Neuronal stem cell (in vitro differentiated cells): ENCODE measurements at regions not wholly inside any gene's neighbourhood (a gene's known extent, or its start where the extent isn't known, plus 50 kb on each side); places are given as distances from the start of the nearest gene placed in this dataset.
A peak's percentile ranks its signal among the peaks of the same experiment; 100 is the strongest.

Source experiments
- DNase-seq: peaks from one replicate; pipeline ENCODE4 v3.0.0-alpha.2; 2013; ENCODE audit warnings: low spot score
- H2AFZ ChIP-seq: one replicate; pipeline ENCODE4 v1.6.1; 2013; ENCODE audit warnings: mild to moderate bottlenecking, low read length, inconsistent platforms
- H2AK5ac ChIP-seq: 2 replicates; pipeline ENCODE4 v1.6.1; 2013; ENCODE audit warnings: low read depth, mild to moderate bottlenecking, inconsistent platforms, low read length, moderate library complexity, mixed read lengths
- H2BK120ac ChIP-seq: 2 replicates; pipeline ENCODE4 v1.6.1; 2013; ENCODE audit warnings: low read depth, mild to moderate bottlenecking, inconsistent platforms, low read length, moderate library complexity, mixed read lengths
- H2BK12ac ChIP-seq: one replicate; pipeline ENCODE4 v1.6.1; 2013; ENCODE audit warnings: low read length, inconsistent platforms
- H2BK15ac ChIP-seq: 2 replicates; pipeline ENCODE4 v1.6.1; 2013; ENCODE audit warnings: mild to moderate bottlenecking, low read length, inconsistent platforms, mixed read lengths
- H2BK5ac ChIP-seq: one replicate; pipeline ENCODE4 v1.6.1; 2013; ENCODE audit warnings: inconsistent platforms, mild to moderate bottlenecking, low read length, moderate library complexity
- H3K14ac ChIP-seq: one replicate; pipeline ENCODE4 v1.6.1; 2013; ENCODE audit warnings: low read length, inconsistent platforms
- H3K18ac ChIP-seq: 2 replicates; pipeline ENCODE4 v1.6.1; 2013; ENCODE audit warnings: low read length, inconsistent platforms
- H3K23ac ChIP-seq: 2 replicates; pipeline ENCODE4 v1.6.1; 2013; ENCODE audit warnings: low read depth, mild to moderate bottlenecking, mixed read lengths, low read length, inconsistent platforms; ENCODE audit not compliant: poor library complexity
- H3K27ac ChIP-seq: replicated peaks from 3 replicates; pipeline ENCODE4 v1.5.1; 2013; ENCODE audit warnings: low read length, inconsistent platforms
- H3K27me3 ChIP-seq, 3 experiments: 2 replicates each; pipeline ENCODE4 v1.6.1; 2013; ENCODE audit warnings: low read length in 3 of 3, mild to moderate bottlenecking in 2 of 3, inconsistent platforms in 1 of 3, low read depth in 1 of 3, mixed read lengths in 1 of 3, moderate library complexity in 1 of 3; ENCODE audit not compliant: control insufficient read depth in 3 of 3, insufficient read depth in 3 of 3
- H3K36me3 ChIP-seq, 2 donors: replicated peaks in 1 of 2; 2 replicates each; pipeline ENCODE4 v1.6.1; 2013; ENCODE audit warnings: low read length in 2 of 2; ENCODE audit not compliant: control insufficient read depth in 2 of 2, insufficient read depth in 2 of 2
- H3K4ac ChIP-seq: 2 replicates; pipeline ENCODE4 v1.6.1; 2013; ENCODE audit warnings: inconsistent platforms, mild to moderate bottlenecking, low read length, moderate library complexity
- H3K4me1 ChIP-seq, 2 donors: 1 replicate in 1 of 2; 2 replicates in 1 of 2; pipeline ENCODE4 v1.6.1; 2013; ENCODE audit warnings: low read length in 2 of 2, low read depth in 1 of 2; ENCODE audit not compliant: control insufficient read depth in 2 of 2, insufficient read depth in 1 of 2
- H3K4me2 ChIP-seq: one replicate; pipeline ENCODE4 v1.6.1; 2013; ENCODE audit warnings: mild to moderate bottlenecking, low read length, inconsistent platforms; ENCODE audit not compliant: insufficient read depth, poor library complexity, severe bottlenecking
- H3K4me3 ChIP-seq, 2 donors: 2 replicates each; pipeline ENCODE4 v1.5.1; 2013; ENCODE audit warnings: low read length in 2 of 2, mild to moderate bottlenecking in 2 of 2, inconsistent platforms in 1 of 2, moderate library complexity in 1 of 2
- H3K79me1 ChIP-seq: one replicate; pipeline ENCODE4 v1.6.1; 2013; ENCODE audit warnings: low read depth, mild to moderate bottlenecking, inconsistent platforms, low read length, moderate library complexity
- H3K9ac ChIP-seq: one replicate; pipeline ENCODE4 v1.6.1; 2013; ENCODE audit warnings: mild to moderate bottlenecking, low read depth, low read length, inconsistent platforms; ENCODE audit not compliant: poor library complexity
- H3K9me3 ChIP-seq, 2 donors: replicated peaks in 1 of 2; 2 replicates each; pipeline versions ENCODE3 to v1.6.1; 2013; ENCODE audit warnings: low read length in 2 of 2, mild to moderate bottlenecking in 2 of 2, inconsistent platforms in 1 of 2, low read depth in 1 of 2, mixed read lengths in 1 of 2, moderate library complexity in 1 of 2; ENCODE audit not compliant: control insufficient read depth in 2 of 2, insufficient read depth in 1 of 2
- H4K8ac ChIP-seq: one replicate; pipeline ENCODE4 v1.6.1; 2013; ENCODE audit warnings: low read depth, mild to moderate bottlenecking, inconsistent platforms, low read length, moderate library complexity
- H4K91ac ChIP-seq: one replicate; pipeline ENCODE4 v1.6.1; 2013; ENCODE audit warnings: low read length, low read depth, mild to moderate bottlenecking, inconsistent platforms; ENCODE audit not compliant: poor library complexity
- WGBS, 2 donors: extraction: QIAGEN DNeasy Blood & Tissue Kit; methylation state at CpG; one replicate each; pipeline ENCODE4 v1.1.7; 2013; ENCODE audit warnings: missing lambda C conversion rate in 2 of 2, mixed read lengths in 1 of 2; ENCODE audit not compliant: insufficient read length in 2 of 2, insufficient replicate concordance in 1 of 2; ENCODE audit errors: extremely low coverage in 2 of 2; 5-methylcytosine and 5-hydroxymethylcytosine counted together

- H2BK12ac ChIP-seq = no peak overlapping the region
- no peak overlapping the region for H2BK15ac ChIP-seq
- WGBS, 2 donors = no CpG with 5 or more reads among the region's 7 CpGs
- no peak overlapping the region for H3K4me3 ChIP-seq
- H2BK120ac ChIP-seq = no peak overlapping the region
- H3K9ac ChIP-seq = no peak overlapping the region
- H2AK5ac ChIP-seq = no peak overlapping the region
- H3K14ac ChIP-seq = no peak overlapping the region
- no peak for DNase-seq
- no peak overlapping the region for H2AFZ ChIP-seq
- no peaks in the 10 kb centered on the region for H3K79me1 ChIP-seq
- H3K27me3 ChIP-seq = no peaks in the 10 kb centered on the region
- no peak overlapping the region for H4K8ac ChIP-seq
- H3K4me1 ChIP-seq = peaks cover 3 to 20% of the 10 kb centered on the region in 2 donors
- no peak overlapping the region for H3K4ac ChIP-seq
- peaks cover 0 to 5% of the 10 kb centered on the region in 2 donors for H3K9me3 ChIP-seq
- no peak overlapping the region for H4K91ac ChIP-seq
- H2BK5ac ChIP-seq = no peak overlapping the region
- H3K23ac ChIP-seq = no peak overlapping the region
- H3K4me2 ChIP-seq = no peak overlapping the region
- H3K36me3 ChIP-seq = peaks cover 0 to 44% of the 10 kb centered on the region in 2 donors
- peak overlapping the region; percentile 61 for H3K18ac ChIP-seq
- H3K27ac ChIP-seq = no peak overlapping the region
Observed at GRCh38 chr9:110114859-110115201, 93.1 kb downstream of the C9orf152 start.

- Histone ChIP-seq H3K4me2 (no peak overlapping the region), H3K18ac (no peak overlapping the region), H2BK5ac (no peak overlapping the region), H3K4ac (no peak overlapping the region), H2AFZ (no peak overlapping the region), H3K27ac (no peak overlapping the region), H3K4me1 (peaks cover 3 to 18% of the 10 kb centered on the region in 2 donors), H4K8ac (no peak overlapping the region), H3K23ac (no peak overlapping the region), H3K27me3 (no peaks in the 10 kb centered on the region), H3K9ac (no peak overlapping the region), H3K36me3 (peaks cover 0 to 48% of the 10 kb centered on the region in 2 donors), H3K9me3 (no peaks in the 10 kb centered on the region), H2AK5ac (no peak overlapping the region), H4K91ac (no peak overlapping the region), H3K79me1 (no peaks in the 10 kb centered on the region), H2BK12ac (no peak overlapping the region), H2BK15ac (no peak overlapping the region), H3K4me3 (no peak overlapping the region), H3K14ac (no peak overlapping the region), H2BK120ac (no peak overlapping the region)
- no peak for DNase-seq
- WGBS, 2 donors = no CpG with 5 or more reads among the region's 7 CpGs
Observed at GRCh38 chr9:110115341-110115820, 92.6 kb downstream of the C9orf152 start.

GRCh38 chr9:110115826-110116542 is 92.0 kb downstream of the C9orf152 start:
- Histone ChIP-seq H3K4me1 (peaks cover 3 to 18% of the 10 kb centered on the region in 2 donors), H2BK15ac (no peak overlapping the region), H3K14ac (no peak overlapping the region), H2AFZ (no peak overlapping the region), H3K4me2 (no peak overlapping the region), H2BK12ac (no peak overlapping the region), H3K36me3 (peaks cover 0 to 48% of the 10 kb centered on the region in 2 donors), H3K9me3 (no peaks in the 10 kb centered on the region), H2BK5ac (no peak overlapping the region), H3K4ac (no peak overlapping the region), H2AK5ac (no peak overlapping the region), H3K4me3 (no peak overlapping the region), H3K9ac (no peak overlapping the region), H2BK120ac (no peak overlapping the region), H3K79me1 (no peaks in the 10 kb centered on the region), H3K18ac (no peak overlapping the region), H4K8ac (no peak overlapping the region), H3K27me3 (no peaks in the 10 kb centered on the region), H3K23ac (no peak overlapping the region), H3K27ac (no peak overlapping the region), H4K91ac (no peak overlapping the region)
- DNase-seq = no peak
- no CpG with 5 or more reads among the region's 14 CpGs for WGBS, 2 donors

GRCh38 chr9:110116543-110116885 is 91.4 kb downstream of the C9orf152 start:
- Histone ChIP-seq H2AFZ (no peak overlapping the region), H2BK5ac (no peak overlapping the region), H3K23ac (no peak overlapping the region), H3K36me3 (peaks cover 0 to 49% of the 10 kb centered on the region in 2 donors), H3K4me3 (no peak overlapping the region), H2BK15ac (no peak overlapping the region), H3K9me3 (no peaks in the 10 kb centered on the region), H3K27ac (no peak overlapping the region), H3K18ac (no peak overlapping the region), H2AK5ac (no peak overlapping the region), H3K79me1 (no peaks in the 10 kb centered on the region), H4K8ac (no peak overlapping the region), H2BK120ac (no peak overlapping the region), H3K14ac (no peak overlapping the region), H3K9ac (no peak overlapping the region), H3K4ac (no peak overlapping the region), H3K4me1 (peaks cover 3 to 16% of the 10 kb centered on the region in 2 donors), H2BK12ac (no peak overlapping the region), H3K27me3 (no peaks in the 10 kb centered on the region), H4K91ac (no peak overlapping the region), H3K4me2 (no peak overlapping the region)
- no peak for DNase-seq
- WGBS, 2 donors = no CpG with 5 or more reads among the region's 3 CpGs
